T47D (cell line): ENCODE measurements at regions not wholly inside any gene's neighbourhood (a gene's known extent, or its start where the extent isn't known, plus 50 kb on each side); places are given as distances from the start of the nearest gene placed in this dataset.

Experiments
- DNase-seq, 2 experiments: peaks; one replicate each; pipeline versions ENCODE4 v3.0.0 to v3.0.0-alpha.2; 2011 to 2012; ENCODE audit warnings: low read depth in 1 of 2, low spot score in 1 of 2
- JUND ChIP-seq: IDR thresholded peaks from 2 replicates; pipeline ENCODE4 v1.6.1; 2012; ENCODE audit warnings: low read depth
- in situ Hi-C: cut with HindIII; loops from 2 replicates; pipeline ENCODE4 v1.10.0; 2016; ENCODE audit warnings: low sequenced_read_pairs, low pct_unique_long_range_greater_than_20kb

DNA sequence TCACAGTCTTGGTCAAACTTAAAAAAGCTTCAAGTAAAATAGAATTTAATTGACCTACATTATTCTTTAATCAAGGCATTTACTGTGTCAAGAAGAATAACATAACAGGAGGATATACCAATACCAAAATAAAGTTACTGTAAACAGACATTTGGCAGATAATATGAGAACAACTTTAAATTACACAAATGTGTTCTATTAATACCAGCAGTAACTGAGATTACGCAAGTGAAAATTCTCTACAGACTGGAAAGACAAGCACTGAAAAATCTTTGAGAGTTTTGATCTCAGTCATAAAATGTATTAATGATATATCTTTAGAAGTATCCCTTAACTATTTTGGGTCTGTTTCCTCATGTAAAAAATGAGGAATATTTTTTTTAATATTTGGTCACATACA is 169.2 kb upstream of the SOX5 start:
- in situ Hi-C loops: no loop called here

DNA sequence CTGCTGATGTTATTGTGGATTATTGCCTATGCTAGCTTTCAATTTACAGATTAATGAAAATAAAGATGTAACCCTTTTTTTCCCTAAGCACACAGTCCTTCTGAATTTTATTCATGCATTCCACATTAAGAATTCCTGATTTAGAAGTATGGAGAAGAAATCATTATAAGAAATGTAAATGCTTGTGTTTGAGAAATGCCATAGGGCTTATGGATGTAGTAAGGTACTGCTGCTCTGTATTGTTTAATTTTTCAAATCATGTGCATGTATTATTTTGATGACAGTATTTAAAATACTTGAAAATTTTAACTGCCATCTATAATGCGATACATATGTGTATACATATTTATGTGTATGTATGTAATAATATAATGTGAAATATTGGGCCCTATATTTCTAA is 167.1 kb upstream of the SOX5 start:
- in situ Hi-C loops: no loop called here
- DNase-seq: no peak
- TF ChIP-seq JUND: no peak

More for the DNA sequence above, 169.2 kb upstream of the SOX5 start:
- DNase-seq: no peak
- no peak for TF ChIP-seq JUND

DNA sequence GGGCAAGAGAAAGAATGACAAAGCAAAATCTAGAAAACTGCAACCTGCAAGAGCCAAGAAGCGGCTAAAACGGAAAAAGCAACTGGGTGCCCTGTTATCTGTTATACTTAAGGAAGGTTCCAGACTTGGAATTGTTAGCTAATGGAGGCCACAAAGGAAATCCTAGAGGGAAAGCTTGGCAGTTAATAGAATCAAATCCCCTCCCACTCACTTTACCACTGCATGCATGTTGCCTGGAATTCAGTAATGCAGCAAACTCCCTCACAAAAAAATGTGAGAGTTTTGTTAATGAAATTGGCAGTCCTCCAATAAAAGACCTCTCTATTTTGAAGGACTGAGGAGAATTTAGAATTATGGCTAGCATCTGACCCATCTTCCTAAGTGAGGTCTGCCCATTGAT is 164.2 kb upstream of the SOX5 start:
- no peak for DNase-seq
- TF ChIP-seq JUND: no peak
- in situ Hi-C loops: no loop called here

DNA sequence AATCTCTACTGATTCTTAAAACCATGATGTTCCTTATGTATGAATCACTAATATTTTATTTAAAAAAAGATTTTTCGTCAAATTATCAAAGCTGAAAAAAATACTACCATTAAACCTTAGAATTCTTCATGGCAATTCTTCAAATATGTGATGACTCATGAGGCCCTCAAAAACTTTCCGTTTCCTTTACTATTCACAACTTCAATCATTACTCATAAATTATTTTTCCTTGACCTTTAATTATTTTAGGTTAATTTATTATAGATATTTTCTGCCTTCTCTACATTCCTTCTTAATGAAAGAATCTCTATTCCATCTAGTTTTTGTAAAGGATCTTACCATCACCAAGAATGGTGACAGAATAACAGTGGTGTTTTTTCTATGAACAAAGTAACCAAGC is 162.1 kb upstream of the SOX5 start:
- DNase-seq: no peak
- TF ChIP-seq JUND: no peak
- in situ Hi-C loops: no loop called here

DNA sequence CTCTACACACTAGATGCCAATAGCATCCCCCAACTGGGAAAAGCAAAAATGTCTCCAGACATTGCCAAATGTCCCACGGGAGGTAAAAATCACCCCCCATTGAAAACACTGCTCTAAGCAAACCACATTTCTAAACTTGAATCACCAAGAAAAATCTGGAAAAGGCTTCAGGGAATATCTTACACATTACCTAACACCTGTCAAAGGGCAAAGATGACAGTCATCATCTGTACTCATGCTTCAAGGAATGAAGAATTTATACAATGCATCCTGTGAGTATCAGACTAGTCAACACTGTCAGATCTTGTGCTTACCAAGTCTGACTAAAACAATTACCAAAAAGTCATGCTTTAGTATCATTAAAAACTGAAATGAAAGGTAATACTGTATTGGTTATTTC is 161.6 kb upstream of the SOX5 start:
- no peak for DNase-seq
- in situ Hi-C loops: no loop called here
- no peak for TF ChIP-seq JUND

DNA sequence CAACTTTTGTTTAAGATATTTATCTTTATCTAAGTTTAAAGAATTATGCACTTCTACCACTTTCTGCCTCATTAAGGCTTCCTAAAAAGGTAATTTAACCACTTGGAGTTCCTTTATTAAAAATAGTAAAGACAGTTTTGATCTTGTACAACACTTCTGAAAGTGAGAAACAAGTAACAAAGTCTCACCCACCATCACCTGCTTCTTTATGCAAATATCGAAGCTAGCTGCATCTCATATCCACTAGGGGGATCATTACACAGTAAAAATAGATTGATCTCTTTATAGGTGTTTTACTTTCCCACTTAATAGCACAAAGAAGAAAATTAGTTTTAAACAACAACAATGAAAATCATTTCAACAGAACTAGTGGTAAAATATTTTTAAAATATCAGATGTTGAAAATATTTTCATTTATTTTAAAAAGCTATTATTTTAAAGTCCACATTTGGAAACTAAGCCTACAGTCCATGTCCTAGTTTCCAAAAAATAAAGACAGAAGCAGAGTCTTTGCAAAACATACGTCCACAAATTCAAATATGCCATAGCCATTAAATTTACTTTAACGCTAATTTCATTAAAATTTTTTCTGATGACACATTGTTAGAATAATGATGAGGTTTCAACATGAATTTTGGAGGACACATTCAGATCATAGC is 160.0 kb upstream of the SOX5 start:
- peak; percentile 35 to 39 for DNase-seq
- TF ChIP-seq JUND: no peak
- in situ Hi-C loops: no loop called here

DNA sequence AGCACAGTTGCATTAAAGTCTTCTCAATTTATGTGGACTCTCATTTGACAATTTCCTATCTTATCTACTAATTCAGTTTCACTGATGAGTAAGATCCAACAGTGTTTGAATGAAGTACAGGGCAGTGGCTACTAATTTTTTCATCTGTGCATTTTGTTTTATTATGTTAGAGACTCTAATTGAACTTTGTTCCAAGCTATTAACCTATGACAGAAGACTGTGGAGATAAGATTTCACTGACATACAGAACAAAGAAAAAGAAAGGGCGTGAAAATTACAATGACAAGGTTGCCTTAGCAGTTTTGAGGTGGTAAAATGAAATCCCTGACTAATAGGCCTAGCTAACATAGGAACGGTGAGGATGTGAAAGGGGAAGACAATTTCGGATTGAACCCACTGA is 153.2 kb upstream of the SOX5 start:
- no peak for DNase-seq
- TF ChIP-seq JUND: no peak
- in situ Hi-C loops: no loop called here

DNA sequence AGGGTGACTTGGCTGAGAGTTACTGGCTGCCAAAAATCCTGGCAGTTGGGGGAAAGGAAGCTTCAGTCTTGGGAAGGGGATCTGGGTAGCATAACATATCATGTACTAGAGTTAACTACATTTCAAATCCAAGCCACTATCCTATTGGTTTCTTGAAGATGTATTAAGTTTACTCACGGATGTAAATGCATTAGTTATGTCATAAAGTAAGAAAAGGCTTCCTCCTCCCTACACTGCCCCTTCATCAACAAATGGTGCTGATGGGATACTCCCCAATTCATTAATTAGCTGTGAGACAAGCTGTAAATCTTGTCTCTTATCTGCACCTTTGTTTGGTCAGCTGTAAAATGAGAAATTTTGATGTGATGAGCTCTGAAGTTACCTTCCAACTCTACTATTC is 150.1 kb upstream of the SOX5 start:
- DNase-seq: no peak
- no peak for TF ChIP-seq JUND
- in situ Hi-C loops: no loop called here

DNA sequence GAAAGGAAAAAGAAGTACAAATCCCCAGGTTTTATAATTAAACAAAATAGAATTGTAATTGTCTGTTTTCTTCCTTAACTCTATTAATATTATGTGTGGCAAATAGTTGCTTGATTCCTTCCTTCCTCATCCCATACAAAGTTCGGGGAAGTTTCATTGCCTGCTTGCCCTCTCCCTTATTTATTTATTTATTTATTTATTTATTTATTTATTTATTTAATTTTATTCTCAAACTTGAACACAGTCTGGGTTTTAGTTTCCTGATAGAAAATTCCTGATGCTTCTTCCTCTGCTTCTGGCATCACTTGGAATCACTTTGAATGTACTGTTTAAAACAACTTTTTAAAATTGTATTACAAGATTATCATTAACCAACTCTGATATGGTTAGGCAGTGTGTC is 145.8 kb upstream of the SOX5 start:
- no peak for TF ChIP-seq JUND
- no peak for DNase-seq
- in situ Hi-C loops: no loop called here

DNA sequence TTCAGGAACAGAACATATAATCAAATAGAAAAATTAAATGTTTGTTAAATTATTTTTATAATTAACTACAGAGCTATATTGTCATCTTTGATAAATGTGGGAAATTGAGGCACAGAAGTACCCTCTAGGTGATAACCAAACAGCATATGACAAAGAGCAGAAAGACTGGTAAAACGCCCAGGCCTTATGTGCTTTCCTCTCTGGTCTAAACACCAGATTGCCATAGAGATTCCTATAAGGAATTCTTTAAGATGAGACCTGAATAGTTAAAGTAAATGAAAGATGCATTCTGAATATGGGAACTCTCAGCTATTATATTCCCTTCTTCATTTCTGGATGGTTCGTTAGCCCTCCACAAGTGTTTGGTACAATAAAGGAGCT is 140.0 kb upstream of the SOX5 start:
- no peak for TF ChIP-seq JUND
- no peak for DNase-seq
- in situ Hi-C loops: no loop called here

DNA sequence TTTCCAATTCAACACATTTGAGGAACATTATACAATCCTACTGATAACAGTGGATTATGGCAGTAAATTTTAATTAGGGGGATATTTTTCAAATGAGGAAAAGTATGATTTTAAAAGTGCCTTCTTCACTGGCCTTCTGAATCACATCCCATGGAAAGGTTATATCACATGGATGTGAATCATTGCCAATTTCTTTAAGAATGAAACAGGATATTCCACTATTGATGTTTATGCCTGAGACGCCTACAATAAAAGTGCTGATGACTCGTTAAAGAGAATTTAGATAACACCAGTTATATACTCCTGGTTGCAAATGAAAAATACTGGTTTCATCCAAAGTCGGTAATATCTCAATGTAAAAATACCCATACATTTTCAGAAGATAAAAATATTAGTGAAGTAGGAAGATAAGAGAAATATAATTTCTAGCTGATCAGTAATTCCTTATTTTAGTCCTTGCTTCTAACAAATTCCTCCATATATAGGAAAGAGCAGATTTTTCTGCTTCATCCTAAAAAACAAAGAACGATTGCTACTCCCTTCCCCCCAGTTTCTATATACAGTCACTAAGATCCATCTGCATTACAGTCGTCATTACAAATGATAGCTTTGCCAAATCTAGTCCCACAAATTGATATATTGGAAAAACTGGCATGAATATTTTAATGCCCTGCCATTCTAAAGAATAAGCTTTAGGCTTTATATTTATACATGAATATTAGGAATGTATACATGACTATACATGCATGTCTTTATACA is 139.5 kb upstream of the SOX5 start:
- TF ChIP-seq JUND: no peak
- in situ Hi-C loops: no loop called here

DNA sequence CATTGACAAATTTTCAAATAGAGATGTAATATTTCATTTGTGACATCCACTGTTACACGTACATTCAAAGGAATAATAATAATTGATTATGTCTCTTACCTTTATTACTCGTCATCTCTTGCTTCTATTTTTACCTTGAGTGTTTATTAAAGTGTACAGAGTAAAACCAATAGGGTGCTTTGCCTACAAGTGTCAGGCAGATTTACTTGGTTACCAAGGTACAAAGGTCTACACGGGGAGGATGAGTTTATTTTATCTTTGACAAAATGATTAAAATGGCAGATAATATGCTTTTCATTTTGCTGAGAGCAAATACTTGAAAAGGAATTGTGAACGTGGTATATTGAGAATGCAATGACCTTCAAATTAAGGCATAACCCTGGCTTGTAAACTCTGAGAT is 137.8 kb upstream of the SOX5 start:
- no peak for TF ChIP-seq JUND
- in situ Hi-C loops: no loop called here
- no peak for DNase-seq

More for the DNA sequence above, 139.5 kb upstream of the SOX5 start:
- no peak for DNase-seq

DNA sequence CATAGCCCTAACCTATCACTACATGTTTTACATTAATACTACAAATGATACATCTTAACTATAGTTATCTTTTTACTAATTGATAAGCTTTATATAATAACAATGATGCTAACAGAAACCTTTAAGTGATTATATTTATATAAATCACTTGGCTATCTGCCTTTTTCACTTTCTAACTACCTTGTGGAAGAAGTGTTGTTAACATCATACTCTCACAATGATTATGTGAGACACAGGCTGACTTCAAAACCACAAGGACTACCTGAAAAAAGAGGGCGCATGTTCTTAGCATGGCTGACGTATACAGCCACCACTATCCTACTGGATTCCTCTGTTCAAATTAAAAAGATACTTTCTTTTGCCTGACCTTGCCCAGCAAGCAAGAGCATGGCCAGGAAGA is 135.3 kb upstream of the SOX5 start:
- no peak for TF ChIP-seq JUND
- in situ Hi-C loops: no loop called here

DNA sequence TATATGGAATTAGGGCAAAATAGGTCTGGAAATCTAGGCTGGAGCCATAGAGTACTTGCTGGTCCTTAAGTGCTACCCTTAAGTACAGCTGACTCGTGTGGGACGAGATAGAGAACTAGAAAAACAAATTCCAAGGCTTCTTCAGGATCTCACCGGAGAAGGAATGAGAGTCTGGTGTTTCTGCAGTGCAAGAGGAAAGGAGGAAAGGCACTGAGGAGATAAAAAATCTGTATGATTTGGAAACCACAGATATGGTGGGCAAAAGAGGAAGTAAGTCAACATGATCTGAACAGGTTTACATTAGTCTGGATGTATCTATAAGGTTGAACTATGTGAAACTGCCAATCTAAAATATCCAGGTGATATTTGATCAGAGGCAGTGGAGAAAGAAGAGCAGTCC is 134.4 kb upstream of the SOX5 start:
- in situ Hi-C loops: no loop called here
- no peak for TF ChIP-seq JUND
- DNase-seq: no peak

More for the DNA sequence above, 135.3 kb upstream of the SOX5 start:
- no peak for DNase-seq
